ENCODE measurements at regions not wholly inside any gene's neighbourhood (a gene's known extent, or its start where the extent isn't known, plus 50 kb on each side); places are given as distances from the start of the nearest gene placed in this dataset.

DNA sequence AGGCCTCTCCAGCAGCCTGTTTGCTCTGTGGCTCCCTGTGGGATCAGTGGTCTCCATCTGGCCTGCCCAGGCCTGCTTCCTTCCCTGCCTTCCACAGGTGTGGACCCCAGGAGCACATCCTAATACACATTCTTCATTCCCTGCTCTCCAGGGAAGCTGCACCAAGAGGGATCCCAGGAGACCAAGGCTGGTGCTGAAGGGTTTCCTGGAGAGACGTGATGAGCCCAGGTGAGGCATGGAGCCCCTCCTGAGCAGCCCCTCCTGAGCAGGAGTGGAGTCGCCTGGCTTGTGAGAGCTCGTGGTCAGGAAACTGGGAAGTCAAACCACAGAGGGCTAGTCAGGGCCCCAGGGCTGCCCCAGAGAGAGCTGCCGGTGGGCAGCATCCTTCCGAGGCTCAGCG is 561.4 kb downstream of the MATN1 start:
- TF ChIP-seq, protein P1, sequence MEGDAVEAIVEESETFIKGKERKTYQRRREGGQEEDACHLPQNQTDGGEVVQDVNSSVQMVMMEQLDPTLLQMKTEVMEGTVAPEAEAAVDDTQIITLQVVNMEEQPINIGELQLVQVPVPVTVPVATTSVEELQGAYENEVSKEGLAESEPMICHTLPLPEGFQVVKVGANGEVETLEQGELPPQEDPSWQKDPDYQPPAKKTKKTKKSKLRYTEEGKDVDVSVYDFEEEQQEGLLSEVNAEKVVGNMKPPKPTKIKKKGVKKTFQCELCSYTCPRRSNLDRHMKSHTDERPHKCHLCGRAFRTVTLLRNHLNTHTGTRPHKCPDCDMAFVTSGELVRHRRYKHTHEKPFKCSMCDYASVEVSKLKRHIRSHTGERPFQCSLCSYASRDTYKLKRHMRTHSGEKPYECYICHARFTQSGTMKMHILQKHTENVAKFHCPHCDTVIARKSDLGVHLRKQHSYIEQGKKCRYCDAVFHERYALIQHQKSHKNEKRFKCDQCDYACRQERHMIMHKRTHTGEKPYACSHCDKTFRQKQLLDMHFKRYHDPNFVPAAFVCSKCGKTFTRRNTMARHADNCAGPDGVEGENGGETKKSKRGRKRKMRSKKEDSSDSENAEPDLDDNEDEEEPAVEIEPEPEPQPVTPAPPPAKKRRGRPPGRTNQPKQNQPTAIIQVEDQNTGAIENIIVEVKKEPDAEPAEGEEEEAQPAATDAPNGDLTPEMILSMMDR (IDR thresholded peaks at IDR 0.05; ENCODE audit: low read depth, low read length, missing input control): no peak
- TF ChIP-seq, protein P2, sequence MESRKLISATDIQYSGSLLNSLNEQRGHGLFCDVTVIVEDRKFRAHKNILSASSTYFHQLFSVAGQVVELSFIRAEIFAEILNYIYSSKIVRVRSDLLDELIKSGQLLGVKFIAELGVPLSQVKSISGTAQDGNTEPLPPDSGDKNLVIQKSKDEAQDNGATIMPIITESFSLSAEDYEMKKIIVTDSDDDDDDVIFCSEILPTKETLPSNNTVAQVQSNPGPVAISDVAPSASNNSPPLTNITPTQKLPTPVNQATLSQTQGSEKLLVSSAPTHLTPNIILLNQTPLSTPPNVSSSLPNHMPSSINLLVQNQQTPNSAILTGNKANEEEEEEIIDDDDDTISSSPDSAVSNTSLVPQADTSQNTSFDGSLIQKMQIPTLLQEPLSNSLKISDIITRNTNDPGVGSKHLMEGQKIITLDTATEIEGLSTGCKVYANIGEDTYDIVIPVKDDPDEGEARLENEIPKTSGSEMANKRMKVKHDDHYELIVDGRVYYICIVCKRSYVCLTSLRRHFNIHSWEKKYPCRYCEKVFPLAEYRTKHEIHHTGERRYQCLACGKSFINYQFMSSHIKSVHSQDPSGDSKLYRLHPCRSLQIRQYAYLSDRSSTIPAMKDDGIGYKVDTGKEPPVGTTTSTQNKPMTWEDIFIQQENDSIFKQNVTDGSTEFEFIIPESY (IDR thresholded peaks at IDR 0.05): no peak
- TF ChIP-seq RXRA (IDR thresholded peaks at IDR 0.05): no peak
